H9 (cell line): ENCODE measurements at regions not wholly inside any gene's neighbourhood (a gene's known extent, or its start where the extent isn't known, plus 50 kb on each side); places are given as distances from the start of the nearest gene placed in this dataset.

Source experiments
- DNase-seq: peaks from one replicate; pipeline ENCODE4 v3.0.0-alpha.2; 2017
- H2AFZ ChIP-seq: one replicate; pipeline ENCODE4 v1.6.1; 2013; ENCODE audit warnings: mild to moderate bottlenecking, low read length, control low read depth, moderate library complexity
- H2AK5ac ChIP-seq: 2 replicates; pipeline ENCODE4 v1.6.1; 2013; ENCODE audit warnings: low read length, control low read depth, mixed read lengths; ENCODE audit not compliant: insufficient read length
- H2BK120ac ChIP-seq: one replicate; pipeline ENCODE4 v1.6.1; 2013; ENCODE audit warnings: low read depth, mild to moderate bottlenecking, low read length, control low read depth, inconsistent platforms; ENCODE audit not compliant: poor library complexity, severe bottlenecking
- H2BK12ac ChIP-seq: 2 replicates; pipeline ENCODE4 v1.6.1; 2013; ENCODE audit warnings: low read length, control low read depth, mixed read lengths, low read depth; ENCODE audit not compliant: insufficient read length
- H2BK15ac ChIP-seq: 2 replicates; pipeline ENCODE4 v1.6.1; 2013; ENCODE audit warnings: low read depth, low read length, control low read depth
- H2BK20ac ChIP-seq: one replicate; pipeline ENCODE4 v1.6.1; 2013; ENCODE audit warnings: low read depth, mild to moderate bottlenecking, low read length, control low read depth, inconsistent platforms; ENCODE audit not compliant: poor library complexity, severe bottlenecking
- H2BK5ac ChIP-seq: 2 replicates; pipeline ENCODE4 v1.6.1; 2013; ENCODE audit warnings: low read length, control low read depth, mixed read lengths; ENCODE audit not compliant: insufficient read length
- H3K14ac ChIP-seq: 2 replicates; pipeline ENCODE4 v1.6.1; 2013; ENCODE audit warnings: low read length, control low read depth; ENCODE audit not compliant: insufficient read depth
- H3K18ac ChIP-seq: 2 replicates; pipeline ENCODE4 v1.6.1; 2013; ENCODE audit warnings: low read depth, mild to moderate bottlenecking, mixed read lengths, low read length, control low read depth; ENCODE audit not compliant: insufficient read length
- H3K23ac ChIP-seq: 2 replicates; pipeline ENCODE4 v1.6.1; 2013; ENCODE audit warnings: low read length, control low read depth, mixed read lengths, low read depth; ENCODE audit not compliant: insufficient read length
- H3K23me2 ChIP-seq: 2 replicates; pipeline ENCODE4 v1.6.1; 2013; ENCODE audit warnings: low read depth, mild to moderate bottlenecking, mixed read lengths, low read length, control low read depth; ENCODE audit not compliant: insufficient read length, poor library complexity, severe bottlenecking
- H3K27ac ChIP-seq: 2 replicates; pipeline ENCODE4 v1.5.1; 2013; ENCODE audit warnings: low read length, control low read depth, mixed read lengths, low read depth; ENCODE audit not compliant: insufficient read length
- H3K27me3 ChIP-seq: 2 replicates; pipeline ENCODE4 v1.6.1; 2013; ENCODE audit warnings: low read length, control low read depth, inconsistent platforms; ENCODE audit not compliant: insufficient read depth
- H3K4ac ChIP-seq: 2 replicates; pipeline ENCODE4 v1.6.1; 2013; ENCODE audit warnings: low read depth, mild to moderate bottlenecking, control low read depth, inconsistent platforms, low read length, moderate library complexity
- H3K4me1 ChIP-seq: 2 replicates; pipeline ENCODE4 v1.6.1; 2013; ENCODE audit warnings: low read length, control low read depth, inconsistent platforms; ENCODE audit not compliant: insufficient read depth
- H3K4me2 ChIP-seq: 2 replicates; pipeline ENCODE4 v1.6.1; 2013; ENCODE audit warnings: low read length, control low read depth, mixed read lengths; ENCODE audit not compliant: insufficient read length, insufficient read depth
- H3K56ac ChIP-seq: 2 replicates; pipeline ENCODE4 v1.6.1; 2013; ENCODE audit warnings: low read depth, mild to moderate bottlenecking, mixed read lengths, low read length, control low read depth; ENCODE audit not compliant: insufficient read length
- H3K79me1 ChIP-seq: 2 replicates; pipeline ENCODE4 v1.6.1; 2013; ENCODE audit warnings: low read depth, mild to moderate bottlenecking, moderate library complexity, low read length, control low read depth, inconsistent platforms; ENCODE audit not compliant: insufficient read depth, poor library complexity, severe bottlenecking
- H3K79me2 ChIP-seq: 2 replicates; pipeline ENCODE4 v1.6.1; 2013; ENCODE audit warnings: low read length, control low read depth, inconsistent platforms; ENCODE audit not compliant: insufficient read depth
- H3K9ac ChIP-seq: 2 replicates; pipeline ENCODE4 v1.6.1; 2013; ENCODE audit warnings: low read length, control low read depth, mixed read lengths; ENCODE audit not compliant: insufficient read length; ENCODE audit errors: extremely low read depth
- H3K9me3 ChIP-seq: one replicate; pipeline ENCODE4 v1.6.1; 2013; ENCODE audit warnings: low read depth, low read length, inconsistent platforms; ENCODE audit not compliant: control insufficient read depth
- H3T11ph ChIP-seq: one replicate; pipeline ENCODE4 v1.6.1; 2013; ENCODE audit warnings: mild to moderate bottlenecking, low read length, control low read depth, inconsistent platforms
- H4K20me1 ChIP-seq: one replicate; pipeline ENCODE4 v1.6.1; 2013; ENCODE audit not compliant: control insufficient read depth, insufficient read length, insufficient read depth
- H4K5ac ChIP-seq: 2 replicates; pipeline ENCODE4 v1.6.1; 2013; ENCODE audit warnings: low read depth, mild to moderate bottlenecking, mixed read lengths, low read length, control low read depth; ENCODE audit not compliant: insufficient read length
- H4K8ac ChIP-seq: replicated peaks from 2 replicates; pipeline ENCODE4 v1.6.1; 2013; ENCODE audit warnings: low read length, control low read depth, mixed read lengths, low read depth; ENCODE audit not compliant: insufficient read length
- H4K91ac ChIP-seq: 2 replicates; pipeline ENCODE4 v1.6.1; 2013; ENCODE audit warnings: low read depth, mild to moderate bottlenecking, moderate library complexity, mixed read lengths, low read length, control low read depth; ENCODE audit not compliant: insufficient read length
- H3K27ac Mint-ChIP-seq, 3 experiments: 2 replicates in 2 of 3; 3 replicates in 1 of 3; pipeline ENCODE4 v1.8.0; 2020 to 2021; ENCODE audit warnings: mixed read lengths in 3 of 3, mild to moderate bottlenecking in 1 of 3, moderate library complexity in 1 of 3
- H3K27me3 Mint-ChIP-seq: 2 replicates; pipeline ENCODE4 v1.8.0; 2021; ENCODE audit warnings: low read depth, mild to moderate bottlenecking, moderate library complexity, mixed read lengths
- H3K36me3 Mint-ChIP-seq, 3 experiments: 2 replicates in 2 of 3; 3 replicates in 1 of 3; pipeline ENCODE4 v1.8.0; 2020 to 2021; ENCODE audit warnings: low read depth in 3 of 3, mixed read lengths in 3 of 3; ENCODE audit not compliant: insufficient read depth in 1 of 3
- H3K4me1 Mint-ChIP-seq, 2 experiments: 2 replicates each; pipeline ENCODE4 v1.8.0; 2020; ENCODE audit warnings: mixed read lengths in 2 of 2
- H3K4me3 Mint-ChIP-seq, 2 experiments: 2 replicates in 1 of 2; 3 replicates in 1 of 2; pipeline ENCODE4 v1.8.0; 2020 to 2021; ENCODE audit warnings: mild to moderate bottlenecking in 2 of 2, mixed read lengths in 2 of 2, moderate library complexity in 1 of 2
- H3K9me3 Mint-ChIP-seq, 2 experiments: 2 replicates in 1 of 2; 3 replicates in 1 of 2; pipeline ENCODE4 v1.8.0; 2020; ENCODE audit warnings: mild to moderate bottlenecking in 2 of 2, mixed read lengths in 2 of 2, moderate library complexity in 1 of 2
- CTCF ChIP-seq: fragments of 200-600 bp; sonication (generic); conservative IDR thresholded peaks from 3 replicates; pipeline ENCODE4 v1.8.0; 2021; ENCODE audit warnings: antibody characterized with exemption, mild to moderate bottlenecking
- WGBS: extraction: QIAGEN DNeasy Blood & Tissue Kit; methylation state at CpG from one replicate; pipeline ENCODE4 v1.1.7; 2013; ENCODE audit warnings: missing lambda C conversion rate, low lambda C conversion rate, mixed read lengths; ENCODE audit not compliant: insufficient read length; ENCODE audit errors: extremely low coverage; 5-methylcytosine and 5-hydroxymethylcytosine counted together

GRCh38 chr12:92068459-92068858 lies 77.2 kb downstream of the BTG1 start:
- Mint-ChIP-seq H3K27me3 (no peaks in the 10 kb centered on the region), H3K9me3 (no peaks in the 10 kb centered on the region), H3K27ac (no peak overlapping the region), H3K4me3 (no peak overlapping the region), H3K36me3 (no peaks in the 10 kb centered on the region), H3K4me1 (peaks cover 9 to 12% of the 10 kb centered on the region in 2 experiments)
- H3K23me2 ChIP-seq, result no peaks in the 10 kb centered on the region
- no peak overlapping the region for H4K8ac ChIP-seq
- H2BK20ac ChIP-seq, result no peak overlapping the region
- DNase-seq, result no peak
- no peak overlapping the region for H4K91ac ChIP-seq
- no peak overlapping the region for H3K14ac ChIP-seq
- no peaks in the 10 kb centered on the region for H3K79me2 ChIP-seq
- H2AFZ ChIP-seq, result no peak overlapping the region
- no peak for TF ChIP-seq CTCF
- no peak overlapping the region for H3K27ac ChIP-seq
- H3K27me3 ChIP-seq, result no peaks in the 10 kb centered on the region
- H3K18ac ChIP-seq, result no peak overlapping the region
- no peak overlapping the region for H3K4ac ChIP-seq
- H3K4me1 ChIP-seq, result no peaks in the 10 kb centered on the region
- H2BK15ac ChIP-seq, result no peak overlapping the region
- H3K56ac ChIP-seq, result no peak overlapping the region
- no peak overlapping the region for H3T11ph ChIP-seq
- no peak overlapping the region for H3K23ac ChIP-seq
- no peak overlapping the region for H4K5ac ChIP-seq
- no peak overlapping the region for H3K4me2 ChIP-seq
- no peak overlapping the region for H3K9ac ChIP-seq
- no peak overlapping the region for H2BK12ac ChIP-seq
- WGBS, result no CpG with 5 or more reads among the region's 1 CpG
- H3K9me3 ChIP-seq, result no peaks in the 10 kb centered on the region
- no peaks in the 10 kb centered on the region for H3K79me1 ChIP-seq
- H2BK5ac ChIP-seq, result no peak overlapping the region
- no peak overlapping the region for H2AK5ac ChIP-seq
- H2BK120ac ChIP-seq, result no peak overlapping the region
- H4K20me1 ChIP-seq, result no peaks in the 10 kb centered on the region
